ENCODE measurements at regions not wholly inside any gene's neighbourhood (a gene's known extent, or its start where the extent isn't known, plus 50 kb on each side); places are given as distances from the start of the nearest gene placed in this dataset.

GRCh38 chr20:60211618-60212463 lies 253.6 kb downstream of the CDH26 start:
- TF ChIP-seq POLR2AphosphoS5 (IDR thresholded peaks at IDR 0.05; ENCODE audit: low read depth, low read length) = no peak
- no peak for TF ChIP-seq TAF1 (IDR thresholded peaks at IDR 0.05; ENCODE audit: low read depth, low read length)
- TF ChIP-seq POLR2A (IDR thresholded peaks at IDR 0.05; ENCODE audit: low read depth, low read length) = no peak
- no peak for TF ChIP-seq POU2F2 (IDR thresholded peaks at IDR 0.05; ENCODE audit: low read depth, low read length)
- TF ChIP-seq SPI1 (IDR thresholded peaks at IDR 0.05; ENCODE audit: low read depth, low read length) = no peak
- TF ChIP-seq PAX5 (IDR thresholded peaks at IDR 0.05; ENCODE audit: insufficient read depth, low read length, severe bottlenecking) = no peak

Measured in GM12891 (cell line).